ENCODE measurements at regions not wholly inside any gene's neighbourhood (a gene's known extent, or its start where the extent isn't known, plus 50 kb on each side); places are given as distances from the start of the nearest gene placed in this dataset.

DNA sequence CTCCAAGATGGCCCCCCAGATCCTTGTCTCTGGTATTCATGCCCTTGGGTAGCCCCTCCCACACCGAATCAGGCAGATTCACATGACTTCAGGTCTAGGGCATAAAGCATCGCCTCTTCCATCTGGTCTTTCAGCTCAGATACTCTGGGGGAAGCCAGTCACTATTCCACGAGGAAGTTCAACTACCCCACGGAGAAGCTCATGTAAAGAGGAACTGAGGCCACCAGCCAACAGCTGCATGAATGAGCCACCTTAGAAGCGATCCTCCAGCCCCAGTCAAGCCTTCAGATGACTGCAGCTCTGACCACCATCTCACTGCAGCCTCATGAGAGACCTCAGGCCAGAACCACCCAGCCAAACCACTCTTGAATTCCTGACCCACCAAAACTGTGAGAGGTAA lies 54.1 kb downstream of the SOCS3 start:
- Histone ChIP-seq H3K4me1 (replicated peaks) (no peaks in the 10 kb centered on the region), H3K27ac (no peak overlapping the region), H3K9me3 (no peaks in the 10 kb centered on the region), H3K27me3 (replicated peaks; ENCODE audit: insufficient read depth) (no peaks in the 10 kb centered on the region), H3K4me3 (no peak overlapping the region), H3K36me3 (no peaks in the 10 kb centered on the region)
- intact Hi-C loops (cut with DNase I), result no loop called here
- DNase-seq (ENCODE audit: low spot score), result no peak
- WGBS, result 91% methylated on average over 5 of the region's 5 CpGs
- TF ChIP-seq POLR2A (IDR thresholded peaks at IDR 0.05) (no peak), POLR2AphosphoS5 (IDR thresholded peaks at IDR 0.05) (no peak)
- TF ChIP-seq, protein P1, sequence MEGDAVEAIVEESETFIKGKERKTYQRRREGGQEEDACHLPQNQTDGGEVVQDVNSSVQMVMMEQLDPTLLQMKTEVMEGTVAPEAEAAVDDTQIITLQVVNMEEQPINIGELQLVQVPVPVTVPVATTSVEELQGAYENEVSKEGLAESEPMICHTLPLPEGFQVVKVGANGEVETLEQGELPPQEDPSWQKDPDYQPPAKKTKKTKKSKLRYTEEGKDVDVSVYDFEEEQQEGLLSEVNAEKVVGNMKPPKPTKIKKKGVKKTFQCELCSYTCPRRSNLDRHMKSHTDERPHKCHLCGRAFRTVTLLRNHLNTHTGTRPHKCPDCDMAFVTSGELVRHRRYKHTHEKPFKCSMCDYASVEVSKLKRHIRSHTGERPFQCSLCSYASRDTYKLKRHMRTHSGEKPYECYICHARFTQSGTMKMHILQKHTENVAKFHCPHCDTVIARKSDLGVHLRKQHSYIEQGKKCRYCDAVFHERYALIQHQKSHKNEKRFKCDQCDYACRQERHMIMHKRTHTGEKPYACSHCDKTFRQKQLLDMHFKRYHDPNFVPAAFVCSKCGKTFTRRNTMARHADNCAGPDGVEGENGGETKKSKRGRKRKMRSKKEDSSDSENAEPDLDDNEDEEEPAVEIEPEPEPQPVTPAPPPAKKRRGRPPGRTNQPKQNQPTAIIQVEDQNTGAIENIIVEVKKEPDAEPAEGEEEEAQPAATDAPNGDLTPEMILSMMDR (IDR thresholded peaks at IDR 0.05), result no peak

DNA sequence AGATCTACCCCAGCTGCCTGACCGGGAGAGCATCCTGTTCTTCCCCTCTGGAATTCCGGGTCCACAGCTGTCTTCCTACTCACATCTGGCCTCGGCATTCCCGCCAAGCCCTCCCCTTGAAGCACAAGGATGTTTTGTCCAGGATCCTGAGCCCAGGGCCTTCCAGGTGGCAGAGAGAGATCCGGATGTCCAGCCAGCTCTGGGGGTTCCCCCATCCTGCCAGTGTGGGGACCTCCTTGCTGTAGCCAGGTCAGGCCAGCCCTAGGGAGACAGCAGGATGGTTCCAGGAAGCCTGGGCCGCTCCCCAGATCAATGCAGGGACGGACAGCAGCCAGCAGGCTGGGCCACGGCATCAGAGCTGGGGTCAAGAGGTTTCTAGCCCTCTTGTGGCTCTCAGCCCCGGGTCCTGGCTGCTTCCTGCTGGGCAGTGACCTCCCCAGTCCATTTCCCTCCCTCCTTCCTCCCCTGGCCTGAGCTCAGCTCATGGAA lies 55.3 kb downstream of the SOCS3 start:
- Histone ChIP-seq H3K36me3 (no peaks in the 10 kb centered on the region), H3K27ac (no peak overlapping the region), H3K9me3 (no peaks in the 10 kb centered on the region), H3K4me3 (no peak overlapping the region), H3K4me1 (replicated peaks) (no peaks in the 10 kb centered on the region), H3K27me3 (replicated peaks; ENCODE audit: insufficient read depth) (no peaks in the 10 kb centered on the region)
- 69% methylated on average over 9 of the region's 9 CpGs for WGBS
- DNase-seq (ENCODE audit: low spot score), result no peak
- intact Hi-C loops (cut with DNase I), result no loop called here
- no peak for TF ChIP-seq POLR2A (IDR thresholded peaks at IDR 0.05)
- TF ChIP-seq POLR2AphosphoS5 (IDR thresholded peaks at IDR 0.05), result no peak
- TF ChIP-seq, protein P1 (IDR thresholded peaks at IDR 0.05), result no peak

DNA sequence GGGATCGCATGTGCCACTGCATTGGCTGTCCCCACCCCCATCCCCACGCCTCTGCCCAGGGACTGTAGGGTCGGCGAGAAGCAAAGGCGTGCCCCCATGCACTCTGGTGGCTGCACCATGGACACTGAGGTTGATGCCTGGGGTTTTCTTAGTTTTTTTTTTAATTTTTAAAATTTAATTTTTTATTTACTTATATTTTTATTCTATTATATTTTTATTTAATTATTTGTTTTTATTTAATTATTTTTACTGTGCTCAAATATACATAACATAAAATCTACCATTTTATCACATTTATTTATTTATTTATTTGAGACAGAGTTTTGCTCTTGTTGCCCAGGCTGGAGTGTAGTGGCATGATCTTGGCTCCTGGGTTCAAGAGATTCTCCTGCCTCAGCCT lies 57.4 kb downstream of the SOCS3 start:
- Histone ChIP-seq H3K36me3 (no peaks in the 10 kb centered on the region), H3K27me3 (replicated peaks; ENCODE audit: insufficient read depth) (no peaks in the 10 kb centered on the region), H3K4me3 (no peak overlapping the region), H3K9me3 (no peaks in the 10 kb centered on the region), H3K4me1 (replicated peaks) (no peaks in the 10 kb centered on the region), H3K27ac (no peak overlapping the region)
- intact Hi-C loops (cut with DNase I), result no loop called here
- WGBS, result 91% methylated on average over 5 of the region's 5 CpGs
- TF ChIP-seq, protein P1 (IDR thresholded peaks at IDR 0.05), result no peak
- no peak for TF ChIP-seq POLR2A (IDR thresholded peaks at IDR 0.05)
- no peak for TF ChIP-seq POLR2AphosphoS5 (IDR thresholded peaks at IDR 0.05)
- no peak for DNase-seq (ENCODE audit: low spot score)

DNA sequence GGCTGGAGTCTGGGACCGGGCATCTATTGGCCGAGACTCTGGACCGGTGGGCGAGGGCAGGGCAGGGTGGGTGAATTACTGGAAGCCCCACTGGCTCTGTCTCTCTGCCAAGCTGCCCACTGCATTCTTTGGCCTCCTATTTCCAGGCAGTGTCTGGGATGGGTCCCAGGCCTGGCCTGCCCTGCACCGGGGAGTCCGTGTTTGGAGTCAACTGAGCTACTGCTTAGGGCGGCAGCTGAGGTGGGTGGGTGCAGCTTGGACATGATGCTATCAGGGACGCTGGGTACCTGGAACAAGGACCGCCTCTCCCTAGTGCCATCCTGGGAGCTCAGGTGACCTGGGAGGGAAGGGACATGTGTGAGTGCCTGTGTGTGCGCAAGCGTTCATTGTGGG lies 58.1 kb downstream of the SOCS3 start:
- no peaks in the 10 kb centered on the region for H3K4me1 ChIP-seq (replicated peaks)
- no peak for DNase-seq (ENCODE audit: low spot score)
- TF ChIP-seq, protein P1 (IDR thresholded peaks at IDR 0.05), result no peak
- TF ChIP-seq POLR2AphosphoS5 (IDR thresholded peaks at IDR 0.05) (no peak), POLR2A (IDR thresholded peaks at IDR 0.05) (no peak)
- intact Hi-C loops (cut with DNase I), result no loop called here
- no peaks in the 10 kb centered on the region for H3K36me3 ChIP-seq
- no peaks in the 10 kb centered on the region for H3K9me3 ChIP-seq
- no peaks in the 10 kb centered on the region for H3K27me3 ChIP-seq (replicated peaks; ENCODE audit: insufficient read depth)
- no peak overlapping the region for H3K4me3 ChIP-seq
- H3K27ac ChIP-seq, result no peak overlapping the region
- 86% methylated on average over 11 of the region's 11 CpGs for WGBS

DNA sequence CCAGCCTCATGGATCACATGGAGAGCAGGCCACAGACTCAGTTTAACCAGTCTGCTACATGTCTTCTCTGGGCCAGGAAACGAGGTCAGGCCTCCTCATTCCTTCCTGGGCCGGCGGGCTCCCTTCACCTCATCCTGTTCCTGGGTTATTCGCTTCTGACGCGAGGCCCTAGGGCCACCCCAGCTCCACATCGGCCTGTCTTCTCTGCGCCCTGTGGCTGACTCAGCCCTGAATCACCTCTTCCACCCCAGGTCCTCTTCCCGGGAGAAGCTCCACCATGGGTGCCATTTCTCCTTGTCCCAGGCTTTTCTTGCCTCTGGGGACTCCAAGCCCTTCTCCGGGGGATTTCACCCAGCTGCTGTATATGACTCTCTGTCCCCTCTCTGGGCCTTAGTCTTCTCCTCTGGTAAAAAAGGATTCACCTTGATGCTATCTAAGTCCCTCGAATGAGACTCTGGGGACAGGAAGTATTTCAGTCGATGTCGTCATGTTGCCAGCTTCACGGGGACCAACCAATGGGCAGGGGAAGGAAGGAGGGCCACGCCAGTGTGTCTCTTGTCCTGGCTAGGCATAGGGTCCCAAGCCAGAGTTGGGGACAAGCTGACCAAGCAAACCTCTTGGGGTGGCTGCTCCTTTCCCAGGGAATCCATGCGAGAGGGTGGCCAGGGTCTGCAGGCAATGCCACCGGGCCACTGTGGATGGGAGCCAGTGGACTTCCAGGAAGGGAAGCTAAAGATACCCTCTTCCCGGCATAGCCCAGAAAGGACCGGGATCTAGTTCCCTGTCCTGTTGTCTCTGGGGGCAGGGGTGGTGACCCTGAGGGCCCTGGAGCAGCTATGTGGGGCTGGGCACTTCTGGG lies 58.7 kb downstream of the SOCS3 start:
- Histone ChIP-seq H3K4me1 (replicated peaks) (no peaks in the 10 kb centered on the region), H3K27ac (no peak overlapping the region), H3K27me3 (replicated peaks; ENCODE audit: insufficient read depth) (no peaks in the 10 kb centered on the region), H3K4me3 (no peak overlapping the region), H3K9me3 (no peaks in the 10 kb centered on the region), H3K36me3 (no peaks in the 10 kb centered on the region)
- no peak for DNase-seq (ENCODE audit: low spot score)
- intact Hi-C loops (cut with DNase I), result no loop called here
- TF ChIP-seq, protein P1 (IDR thresholded peaks at IDR 0.05), result no peak
- no peak for TF ChIP-seq POLR2A (IDR thresholded peaks at IDR 0.05)
- TF ChIP-seq POLR2AphosphoS5 (IDR thresholded peaks at IDR 0.05), result no peak
- WGBS, result 92% methylated on average over 18 of the region's 19 CpGs
